Heart left ventricle (tissue), 13 donors: ENCODE measurements at regions not wholly inside any gene's neighbourhood (a gene's known extent, or its start where the extent isn't known, plus 50 kb on each side); places are given as distances from the start of the nearest gene placed in this dataset.
"Not testable (repeated sequence)": the region's sequence is repeated elsewhere in the genome, so short reads cannot be mapped to it uniquely, and the experiment has no call there.

Experiments
- CTCF ChIP-seq, 12 donors: fragments of 200-600 bp; sonication (generic) in 4 of 12; IDR thresholded peaks; one replicate each; pipeline versions ENCODE4 v1.5.0 to v1.8.0; 2018 to 2022; ENCODE audit warnings: antibody characterized with exemption in 12 of 12, mild to moderate bottlenecking in 5 of 12
- POLR2A ChIP-seq, 2 donors: fragments of 450-650 bp; IDR thresholded peaks; one replicate each; pipeline ENCODE4 v1.6.1; 2017; ENCODE audit warnings: antibody characterized with exemption in 2 of 2, mild to moderate bottlenecking in 2 of 2, moderate library complexity in 2 of 2
- donor health status: ischemic (EF 13 %, LVEDD 7.1; RV severe dilation, severe dysfunction).
- donor health status: DM: no; HTN: yes; CAD: no.
- donor health status: DM: no; HTN: no; CAD: no.
- donor health status: ischemic (EF 25% LVEDD 6.9; RV normal size, moderate dysfunction).
- donor health status: ischemic (EF 25% LVEDD 5.7; RV mildly dilated, moderate dysfunction).
- donor health status: ischemic (EF 35%, LVEDD 5.7; RV mildly dilated, moderate dysfunction).
- donor health status: nonischemic (EF 11% LVEDD 7.7; RV severe dilation, severe dysfunction).
- donor health status: DM: yes; HTN: yes; CAD: no.
- donor health status: PGD.
- donor health status: ischemic (EF 29% LVEDD 5.4; RV normal size, mild dysfunction).
- donor health status: nonischemic (EF 23%, LVEDD 6.1; RV moderate dilation, normal function).

GRCh38 chr10:33771856-33772255 is 437.4 kb upstream of the NRP1 start:
- not testable (repeated sequence) for TF ChIP-seq CTCF, POLR2A (IDR thresholded peaks at IDR 0.05)
